ENCODE measurements at regions not wholly inside any gene's neighbourhood (a gene's known extent, or its start where the extent isn't known, plus 50 kb on each side); places are given as distances from the start of the nearest gene placed in this dataset.

DNA sequence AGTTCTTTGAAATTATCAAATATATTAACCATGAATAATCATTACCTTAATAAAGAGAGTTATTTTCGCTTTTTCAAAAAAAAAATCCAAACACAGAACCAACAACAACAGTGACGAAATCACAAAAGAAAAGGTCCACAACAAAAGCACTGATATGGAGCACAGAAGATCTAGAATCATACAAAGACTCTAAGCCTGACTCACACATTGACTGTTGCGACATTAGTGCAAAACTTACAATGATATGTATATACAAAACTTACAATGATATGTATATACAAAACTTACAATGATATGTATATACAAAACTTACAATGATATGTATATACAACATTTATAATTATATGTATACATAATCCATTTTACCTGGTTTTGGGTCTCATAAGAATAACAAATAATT, 117.7 kb downstream of the USP22 start:
- H3K4me2 ChIP-seq (ENCODE audit: low read length) = no peak overlapping the region
- H3K4me1 ChIP-seq (ENCODE audit: insufficient read depth, low read length, poor library complexity, severe bottlenecking) = no peaks in the 10 kb centered on the region
- H2AFZ ChIP-seq (ENCODE audit: low read length) = no peak overlapping the region
- ChIA-PET CTCF (ENCODE audit: unreplicated experiment) (no interaction called here), POLR2A (no interaction called here)
- TF ChIP-seq CTCF (conservative IDR thresholded peaks at IDR 0.05; ENCODE audit: low read length) = no peak
- no peak for TF ChIP-seq EZH2phosphoT487 (IDR thresholded peaks at IDR 0.05; ENCODE audit: borderline replicate concordance, low read depth, low read length)
- H3K27ac ChIP-seq (ENCODE audit: low read depth, low read length, poor library complexity, severe bottlenecking) = no peak overlapping the region
- intact Hi-C loops (cut with micrococcal nuclease; ENCODE audit: unreplicated experiment) = no loop called here
- no peaks in the 10 kb centered on the region for H3K79me2 ChIP-seq (ENCODE audit: insufficient read depth, low read depth, low read length)
- no peaks in the 10 kb centered on the region for H4K20me1 ChIP-seq (ENCODE audit: insufficient read depth, low read length)
- no TSS peak for BruUV-seq (replicated peaks)
- no peak overlapping the region for H3K4me3 ChIP-seq (ENCODE audit: low read depth, low read length, poor library complexity, severe bottlenecking)
- DNase-seq (ENCODE audit: low spot score) = no peak
- no peaks in the 10 kb centered on the region for H3K36me3 ChIP-seq (ENCODE audit: insufficient read depth, low read length)
- no peaks in the 10 kb centered on the region for H3K9me2 ChIP-seq (ENCODE audit: insufficient read depth, low read length)
- H3K9me3 ChIP-seq (ENCODE audit: low read length) = no peaks in the 10 kb centered on the region

GRCh38 chr17:20925954-20926353, 116.9 kb downstream of the USP22 start:
- TF ChIP-seq CTCF (conservative IDR thresholded peaks at IDR 0.05; ENCODE audit: low read length) = no peak
- TF ChIP-seq EZH2phosphoT487 (IDR thresholded peaks at IDR 0.05; ENCODE audit: borderline replicate concordance, low read depth, low read length) = no peak
- BruUV-seq (replicated peaks) = no TSS peak
- H3K9me2 ChIP-seq (ENCODE audit: insufficient read depth, low read length) = no peaks in the 10 kb centered on the region
- H2AFZ ChIP-seq (ENCODE audit: low read length) = no peak overlapping the region
- intact Hi-C loops (cut with micrococcal nuclease; ENCODE audit: unreplicated experiment) = no loop called here
- no peak overlapping the region for H3K27ac ChIP-seq (ENCODE audit: low read depth, low read length, poor library complexity, severe bottlenecking)
- no peaks in the 10 kb centered on the region for H4K20me1 ChIP-seq (ENCODE audit: insufficient read depth, low read length)
- ChIA-PET POLR2A (no interaction called here), CTCF (ENCODE audit: unreplicated experiment) (no interaction called here)
- no peaks in the 10 kb centered on the region for H3K9me3 ChIP-seq (ENCODE audit: low read length)
- H3K79me2 ChIP-seq (ENCODE audit: insufficient read depth, low read depth, low read length) = no peaks in the 10 kb centered on the region
- DNase-seq (ENCODE audit: low spot score) = no peak
- H3K4me1 ChIP-seq (ENCODE audit: insufficient read depth, low read length, poor library complexity, severe bottlenecking) = no peaks in the 10 kb centered on the region
- H3K36me3 ChIP-seq (ENCODE audit: insufficient read depth, low read length) = no peaks in the 10 kb centered on the region
- no peak overlapping the region for H3K4me2 ChIP-seq (ENCODE audit: low read length)
- H3K4me3 ChIP-seq (ENCODE audit: low read depth, low read length, poor library complexity, severe bottlenecking) = no peak overlapping the region

DNA sequence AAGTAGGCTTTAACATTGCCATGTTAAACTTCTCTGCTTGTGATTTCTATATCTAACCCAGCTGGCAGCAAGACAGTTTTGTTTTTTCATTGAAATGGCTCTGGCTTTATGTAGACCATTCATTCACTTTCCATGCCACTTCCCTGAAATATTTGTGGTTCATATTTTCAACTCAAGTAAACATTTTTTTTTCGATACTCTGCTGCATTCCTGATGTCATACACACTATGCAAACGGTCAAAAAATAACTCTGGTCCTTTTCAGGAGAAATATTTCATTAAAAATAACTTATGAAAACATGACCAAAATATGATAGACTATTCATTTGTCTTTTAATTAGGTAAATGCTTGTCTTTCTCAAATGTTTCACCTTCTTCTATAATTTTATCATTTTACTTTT, 116.3 kb downstream of the USP22 start:
- H3K79me2 ChIP-seq (ENCODE audit: insufficient read depth, low read depth, low read length) = no peaks in the 10 kb centered on the region
- no peak overlapping the region for H3K27ac ChIP-seq (ENCODE audit: low read depth, low read length, poor library complexity, severe bottlenecking)
- no peaks in the 10 kb centered on the region for H3K36me3 ChIP-seq (ENCODE audit: insufficient read depth, low read length)
- H3K9me3 ChIP-seq (ENCODE audit: low read length) = no peaks in the 10 kb centered on the region
- H3K4me1 ChIP-seq (ENCODE audit: insufficient read depth, low read length, poor library complexity, severe bottlenecking) = no peaks in the 10 kb centered on the region
- BruUV-seq (replicated peaks) = no TSS peak
- no peak for DNase-seq (ENCODE audit: low spot score)
- no peak for TF ChIP-seq CTCF (conservative IDR thresholded peaks at IDR 0.05; ENCODE audit: low read length)
- TF ChIP-seq EZH2phosphoT487 (IDR thresholded peaks at IDR 0.05; ENCODE audit: borderline replicate concordance, low read depth, low read length) = no peak
- CTCF ChIA-PET (ENCODE audit: unreplicated experiment) = no interaction called here
- POLR2A ChIA-PET = no interaction called here
- no peak overlapping the region for H3K4me2 ChIP-seq (ENCODE audit: low read length)
- no peak overlapping the region for H2AFZ ChIP-seq (ENCODE audit: low read length)
- H3K4me3 ChIP-seq (ENCODE audit: low read depth, low read length, poor library complexity, severe bottlenecking) = no peak overlapping the region
- intact Hi-C loops (cut with micrococcal nuclease; ENCODE audit: unreplicated experiment) = no loop called here
- H4K20me1 ChIP-seq (ENCODE audit: insufficient read depth, low read length) = no peaks in the 10 kb centered on the region
- H3K9me2 ChIP-seq (ENCODE audit: insufficient read depth, low read length) = no peaks in the 10 kb centered on the region

Data from OCI-LY7 (cell line).